ENCODE measurements at regions not wholly inside any gene's neighbourhood (a gene's known extent, or its start where the extent isn't known, plus 50 kb on each side); places are given as distances from the start of the nearest gene placed in this dataset.

DNA sequence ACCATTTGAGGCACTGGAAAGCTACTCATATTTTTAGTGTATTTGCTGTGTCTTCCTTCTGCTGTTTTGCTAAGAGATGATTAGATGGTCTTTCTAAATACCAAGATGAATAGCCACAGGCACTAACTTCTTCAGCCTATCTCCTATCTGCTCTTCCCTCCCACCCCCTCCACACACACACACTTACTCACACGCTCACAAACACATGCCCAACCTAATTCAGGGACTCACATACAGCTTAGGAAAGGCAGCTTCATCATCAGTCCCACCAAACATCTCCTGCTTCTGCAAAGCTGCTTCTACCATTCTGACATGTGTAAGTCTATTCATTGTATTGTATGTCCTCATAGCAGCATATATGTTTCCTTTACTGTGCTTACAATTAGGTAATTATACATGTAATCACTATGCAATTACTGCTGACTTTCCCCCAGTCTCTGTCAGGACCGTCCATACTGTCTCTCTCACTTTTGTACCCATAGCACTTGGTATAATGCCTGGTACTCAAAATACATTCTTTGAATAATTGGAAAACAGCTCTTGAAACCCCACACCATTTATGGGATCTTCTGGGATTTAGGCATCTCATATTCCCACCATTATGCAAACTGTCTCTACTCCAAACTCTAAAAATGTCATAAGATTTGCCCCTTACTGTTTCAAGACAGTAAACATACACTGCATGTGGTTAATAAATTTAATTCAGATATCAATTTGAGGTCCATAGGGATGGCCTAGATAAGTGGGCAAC lies 83.3 kb upstream of the HIF1A start:
- TF ChIP-seq, protein P1, sequence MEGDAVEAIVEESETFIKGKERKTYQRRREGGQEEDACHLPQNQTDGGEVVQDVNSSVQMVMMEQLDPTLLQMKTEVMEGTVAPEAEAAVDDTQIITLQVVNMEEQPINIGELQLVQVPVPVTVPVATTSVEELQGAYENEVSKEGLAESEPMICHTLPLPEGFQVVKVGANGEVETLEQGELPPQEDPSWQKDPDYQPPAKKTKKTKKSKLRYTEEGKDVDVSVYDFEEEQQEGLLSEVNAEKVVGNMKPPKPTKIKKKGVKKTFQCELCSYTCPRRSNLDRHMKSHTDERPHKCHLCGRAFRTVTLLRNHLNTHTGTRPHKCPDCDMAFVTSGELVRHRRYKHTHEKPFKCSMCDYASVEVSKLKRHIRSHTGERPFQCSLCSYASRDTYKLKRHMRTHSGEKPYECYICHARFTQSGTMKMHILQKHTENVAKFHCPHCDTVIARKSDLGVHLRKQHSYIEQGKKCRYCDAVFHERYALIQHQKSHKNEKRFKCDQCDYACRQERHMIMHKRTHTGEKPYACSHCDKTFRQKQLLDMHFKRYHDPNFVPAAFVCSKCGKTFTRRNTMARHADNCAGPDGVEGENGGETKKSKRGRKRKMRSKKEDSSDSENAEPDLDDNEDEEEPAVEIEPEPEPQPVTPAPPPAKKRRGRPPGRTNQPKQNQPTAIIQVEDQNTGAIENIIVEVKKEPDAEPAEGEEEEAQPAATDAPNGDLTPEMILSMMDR (IDR thresholded peaks at IDR 0.05), result no peak
- TF ChIP-seq POLR2A (IDR thresholded peaks at IDR 0.05), result no peak
